B cell (primary cell): ENCODE measurements at regions not wholly inside any gene's neighbourhood (a gene's known extent, or its start where the extent isn't known, plus 50 kb on each side); places are given as distances from the start of the nearest gene placed in this dataset.

ENCODE experiments used
- ATAC-seq: fragments of 200-7000 bp; cut with Tn5 transposase; one replicate; pipeline ENCODE4 v1.10.0; 2021; ENCODE audit warnings: low read depth, mild to moderate bottlenecking, moderate number of reproducible peaks, moderate library complexity
- CTCF ChIA-PET: fragments of 350-600 bp; sonication (Branson Sonifier 250); formaldehyde crosslinking; loops from one replicate; lab custom pipeline; 2021; ENCODE audit warnings: antibody characterized with exemption, inconsistent platforms; lab: Charles Lee
- POLR2A ChIA-PET: fragments of 350-600 bp; sonication (Branson Sonifier 250); formaldehyde crosslinking; loops from one replicate; lab custom pipeline; 2021; ENCODE audit warnings: antibody characterized with exemption; lab: Charles Lee
- DNase-seq: peaks from one replicate; pipeline ENCODE4 v3.0.0; 2013
- H2AFZ ChIP-seq: 2 replicates; pipeline ENCODE4 v1.6.1; 2012; ENCODE audit warnings: mild to moderate bottlenecking, low read depth, low read length; ENCODE audit not compliant: insufficient read depth, poor library complexity, severe bottlenecking
- H3K27ac ChIP-seq, 2 donors: 1 replicate in 1 of 2; 2 replicates in 1 of 2; pipeline ENCODE4 v1.5.1; 2012 to 2013; ENCODE audit warnings: low read length in 2 of 2, mild to moderate bottlenecking in 2 of 2, moderate library complexity in 1 of 2
- H3K27me3 ChIP-seq, 4 experiments: fragments of 200-600 bp in 1 of 4; sonication (generic) in 1 of 4; replicated peaks in 1 of 4; 1 replicate in 2 of 4; 2 replicates in 2 of 4; pipeline versions ENCODE4 v1.6.1 to v1.7.0; 2013 to 2016; ENCODE audit warnings: low read length in 3 of 4, mild to moderate bottlenecking in 2 of 4, mixed read lengths in 1 of 4, moderate library complexity in 1 of 4; ENCODE audit not compliant: insufficient read depth in 4 of 4, control insufficient read depth in 3 of 4; ENCODE audit errors: control extremely low read depth in 1 of 4
- H3K36me3 ChIP-seq, 2 experiments: replicated peaks in 1 of 2; 1 replicate in 1 of 2; 2 replicates in 1 of 2; pipeline versions ENCODE4 v1.6.1 to v1.7.1; 2013; ENCODE audit warnings: low read length in 1 of 2; ENCODE audit not compliant: insufficient read depth in 2 of 2, control insufficient read depth in 1 of 2; ENCODE audit errors: control extremely low read depth in 1 of 2, extremely low read depth in 1 of 2
- H3K4me1 ChIP-seq, 2 donors: fragments of 200-600 bp in 1 of 2; sonication (generic) in 1 of 2; 1 replicate in 1 of 2; 2 replicates in 1 of 2; pipeline versions ENCODE4 v1.5.1 to v1.6.1; 2013 to 2017; ENCODE audit warnings: low read length in 2 of 2; ENCODE audit not compliant: control insufficient read depth in 2 of 2, insufficient read depth in 2 of 2
- H3K4me2 ChIP-seq: replicated peaks from 2 replicates; pipeline ENCODE3; 2012; ENCODE audit warnings: mild to moderate bottlenecking, low read depth, low read length; ENCODE audit not compliant: poor library complexity, severe bottlenecking
- H3K4me3 ChIP-seq, 5 experiments: fragments of 200-600 bp in 1 of 5; sonication (generic) in 1 of 5; 1 replicate in 3 of 5; 2 replicates in 2 of 5; pipeline versions ENCODE4 v1.5.1 to v1.7.0; 2011 to 2016; ENCODE audit warnings: low read length in 4 of 5, mild to moderate bottlenecking in 4 of 5, low read depth in 2 of 5, control low read depth in 1 of 5, moderate library complexity in 1 of 5; ENCODE audit not compliant: insufficient read depth in 1 of 5; ENCODE audit errors: control extremely low read depth in 1 of 5, extremely low read depth in 1 of 5
- H3K79me2 ChIP-seq: fragments of 200-600 bp; sonication (generic); one replicate; pipeline ENCODE4 v1.6.0; 2016; ENCODE audit warnings: low read length; ENCODE audit not compliant: control insufficient read depth, insufficient read depth
- H3K9ac ChIP-seq: fragments of 200-600 bp; sonication (generic); 2 replicates; pipeline ENCODE4 v1.6.1; 2017; ENCODE audit warnings: mild to moderate bottlenecking, low read length, moderate library complexity
- H3K9me3 ChIP-seq, 3 donors: one replicate each; pipeline versions ENCODE4 v1.6.1 to v1.7.1; 2013; ENCODE audit warnings: low read length in 2 of 3; ENCODE audit not compliant: control insufficient read depth in 2 of 3, insufficient read depth in 1 of 3; ENCODE audit errors: control extremely low read depth in 1 of 3
- H4K20me1 ChIP-seq: 2 replicates; pipeline ENCODE4 v1.6.0; 2012; ENCODE audit warnings: mild to moderate bottlenecking, low read length; ENCODE audit not compliant: insufficient read depth, control insufficient read depth, poor library complexity, severe bottlenecking
- H3K27ac Mint-ChIP-seq: one replicate; pipeline ENCODE4 v1.8.0; 2021; ENCODE audit warnings: mixed read lengths
- H3K27me3 Mint-ChIP-seq: one replicate; pipeline ENCODE4 v1.8.0; 2021; ENCODE audit warnings: mixed read lengths
- H3K4me1 Mint-ChIP-seq: one replicate; pipeline ENCODE4 v1.8.0; 2021; ENCODE audit warnings: mixed read lengths
- H3K4me3 Mint-ChIP-seq: one replicate; pipeline ENCODE4 v1.8.0; 2021; ENCODE audit warnings: mixed read lengths
- H3K9me3 Mint-ChIP-seq: one replicate; pipeline ENCODE4 v1.8.0; 2022; ENCODE audit warnings: mixed read lengths; ENCODE audit not compliant: insufficient read depth
- CTCF ChIP-seq: fragments of 200-600 bp; IDR thresholded peaks from one replicate; pipeline ENCODE4 v1.8.0; 2022; ENCODE audit warnings: antibody characterized with exemption, mild to moderate bottlenecking
- EZH2 ChIP-seq: IDR thresholded peaks from 2 replicates; pipeline ENCODE4 v1.6.1; 2012; ENCODE audit warnings: borderline replicate concordance, low read depth, mild to moderate bottlenecking, moderate library complexity, low read length; ENCODE audit not compliant: insufficient read depth, poor library complexity, severe bottlenecking
- WGBS: methylation state at CpG from one replicate; pipeline ENCODE4 v1.1.5; 2013; ENCODE audit warnings: missing lambda C conversion rate; ENCODE audit not compliant: insufficient coverage; 5-methylcytosine and 5-hydroxymethylcytosine counted together
- intact Hi-C: fragments of 100-400 bp; cut with micrococcal nuclease; formaldehyde crosslinking; loops from one replicate; pipeline ENCODE4 v1.10.0; 2022

DNA sequence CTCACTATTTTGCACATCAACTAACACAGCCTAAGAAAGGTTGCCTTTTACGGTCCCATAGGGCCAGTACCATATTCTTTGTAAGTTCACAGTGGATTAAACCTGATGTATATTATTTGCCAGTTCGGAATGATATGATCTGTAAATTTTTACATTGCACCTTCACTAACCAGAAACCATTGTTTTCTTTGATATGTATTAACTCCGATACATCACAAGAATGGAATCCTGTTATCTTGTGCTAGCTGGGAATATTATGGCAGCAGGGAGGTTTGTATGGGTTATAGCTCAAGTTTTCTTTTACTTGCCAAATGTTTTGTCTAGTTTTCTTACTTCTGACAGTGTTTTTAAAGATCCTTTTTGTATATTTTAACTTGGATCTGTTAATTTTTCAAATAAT is 51.4 kb upstream of the S1PR1 start:
- no peak for TF ChIP-seq CTCF
- TF ChIP-seq EZH2 = no peak
- ChIA-PET CTCF (no interaction called here), POLR2A (no interaction called here)
- Histone ChIP-seq H3K4me1 (peaks cover 0 to under 1% of the 10 kb centered on the region in 2 donors), H2AFZ (no peak overlapping the region), H4K20me1 (no peaks in the 10 kb centered on the region), H3K27me3 (no peaks in the 10 kb centered on the region), H3K9ac (no peak overlapping the region), H3K79me2 (no peaks in the 10 kb centered on the region), H3K36me3 (no peaks in the 10 kb centered on the region), H3K4me2 (no peak overlapping the region), H3K9me3 (no peaks in the 10 kb centered on the region), H3K4me3 (no peak overlapping the region), H3K27ac (no peak overlapping the region)
- Mint-ChIP-seq H3K9me3 (no peaks in the 10 kb centered on the region), H3K27ac (no peak overlapping the region), H3K4me1 (peaks cover 4% of the 10 kb centered on the region), H3K27me3 (no peaks in the 10 kb centered on the region), H3K4me3 (no peak overlapping the region)
- no CpG with 5 or more reads among the region's 3 CpGs for WGBS
- ATAC-seq = no peak
- no peak for DNase-seq
- intact Hi-C loops = no loop called here

DNA sequence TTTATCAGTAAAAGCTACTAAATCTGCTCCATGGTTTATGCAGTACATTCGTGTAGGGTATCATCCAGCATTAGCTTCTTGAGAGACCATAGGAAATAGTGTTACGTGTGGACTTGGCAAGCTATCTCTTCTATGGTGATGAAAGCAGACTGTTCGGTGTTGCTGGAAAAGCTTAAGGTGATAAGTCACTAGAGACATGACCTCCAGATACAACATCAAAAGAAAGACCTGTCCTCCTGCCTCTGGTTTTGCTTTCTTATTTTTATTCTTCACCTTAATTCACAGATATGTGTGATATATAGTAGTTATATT is 53.5 kb upstream of the S1PR1 start:
- H3K9me3 Mint-ChIP-seq = no peaks in the 10 kb centered on the region
- Histone ChIP-seq H3K4me3 (no peak overlapping the region), H3K36me3 (no peaks in the 10 kb centered on the region), H3K27me3 (no peaks in the 10 kb centered on the region), H3K9ac (no peak overlapping the region), H4K20me1 (no peaks in the 10 kb centered on the region), H3K4me2 (no peak overlapping the region), H3K27ac (no peak overlapping the region), H3K79me2 (no peaks in the 10 kb centered on the region), H3K4me1 (peaks cover 7 to 15% of the 10 kb centered on the region in 2 donors), H3K9me3 (no peaks in the 10 kb centered on the region), H2AFZ (no peak overlapping the region)
- ChIA-PET POLR2A (no interaction called here), CTCF (interaction anchor here (0.6 to 1.7 kb wide), 2 partner anchors 105 to 974 kb away, joined by 3 to 4 read pairs; no protein-coding TSS in a partner anchor)
- H3K27me3 Mint-ChIP-seq = no peaks in the 10 kb centered on the region
- TF ChIP-seq EZH2 = no peak
- no peak for TF ChIP-seq CTCF
- no peak overlapping the region for H3K27ac Mint-ChIP-seq
- H3K4me3 Mint-ChIP-seq = no peak overlapping the region
- peaks cover 15% of the 10 kb centered on the region for H3K4me1 Mint-ChIP-seq
- ATAC-seq (no peak), DNase-seq (no peak)
- WGBS = 92% methylated on average over 2 of the region's 3 CpGs
- intact Hi-C loops = loop anchor here (5.0 kb wide), 1 partner anchor 41 kb away; no protein-coding TSS in a partner anchor
